SH-SY5Y (cell line): ENCODE measurements at regions not wholly inside any gene's neighbourhood (a gene's known extent, or its start where the extent isn't known, plus 50 kb on each side); places are given as distances from the start of the nearest gene placed in this dataset.

Experiments
- GATA2 ChIP-seq: IDR thresholded peaks from 2 replicates; pipeline ENCODE4 v1.6.1; 2011; ENCODE audit warnings: mild to moderate bottlenecking, low read depth, low read length
- GATA3 ChIP-seq: IDR thresholded peaks from 2 replicates; pipeline ENCODE4 v1.6.1; 2011; ENCODE audit warnings: low read depth, mild to moderate bottlenecking, low read length, moderate library complexity

DNA sequence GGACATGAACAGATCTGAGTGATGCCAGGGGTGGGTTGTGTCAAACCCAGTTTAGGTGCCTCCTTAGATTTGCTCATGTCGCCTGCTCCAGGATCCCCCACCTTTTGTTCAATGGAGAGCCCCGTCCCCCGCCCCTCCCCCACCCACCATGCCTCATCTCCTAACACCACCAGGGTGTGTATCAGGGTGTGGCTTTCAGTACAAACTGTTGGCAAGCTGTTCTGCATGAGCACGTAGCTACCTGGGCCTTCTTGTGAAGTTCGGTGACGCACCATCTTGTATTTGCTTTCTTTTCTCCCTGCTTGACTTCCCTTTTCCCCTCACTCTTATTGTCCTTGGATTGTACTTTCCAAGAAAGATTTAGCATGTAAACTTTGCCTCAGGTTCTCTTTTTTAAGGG is 94.8 kb downstream of the EBNA1BP2 start:
- TF ChIP-seq GATA2, result no peak
- TF ChIP-seq GATA3, result no peak
